IMR-90 (cell line): ENCODE measurements at regions not wholly inside any gene's neighbourhood (a gene's known extent, or its start where the extent isn't known, plus 50 kb on each side); places are given as distances from the start of the nearest gene placed in this dataset.

Experiments
- ATAC-seq: fragments of 200-7000 bp; cut with Tn5 transposase; 2 replicates; pipeline ENCODE4 v1.9.1; 2020; ENCODE audit warnings: low read depth, mild to moderate bottlenecking, moderate library complexity
- BruUV-seq: library from RNA; stranded (reverse); fragments of 400-500 nt; replicated peaks from 2 replicates; lab custom pipeline; 2021; lab: Mats Ljungman, UMichigan
- CTCF ChIA-PET: fragments of 300-600 bp; formaldehyde crosslinking; extraction: SDS; loops from one replicate; lab custom pipeline; 2021; ENCODE audit warnings: antibody characterized with exemption; lab: Yijun Ruan, JAX
- POLR2A ChIA-PET: fragments of 300-600 bp; sonication (Branson Sonifier 250); formaldehyde crosslinking; loops from one replicate; lab custom pipeline; 2022; ENCODE audit warnings: antibody characterized with exemption; ENCODE audit not compliant: unreplicated experiment; lab: Charles Lee
- DNase-seq: peaks from one replicate; pipeline ENCODE4 v3.0.0; 2013
- H2AFZ ChIP-seq: replicated peaks from 2 replicates; pipeline ENCODE3; 2013; ENCODE audit warnings: low read length, mild to moderate bottlenecking; ENCODE audit not compliant: poor library complexity
- H2AK5ac ChIP-seq: 2 replicates; pipeline ENCODE4 v1.6.1; 2013; ENCODE audit warnings: low read depth, low read length, inconsistent platforms
- H2AK9ac ChIP-seq: replicated peaks from 2 replicates; pipeline ENCODE3; 2013; ENCODE audit warnings: mild to moderate bottlenecking, low read depth, low read length, moderate library complexity; ENCODE audit not compliant: poor library complexity
- H2BK120ac ChIP-seq: 2 replicates; pipeline ENCODE4 v1.6.1; 2013; ENCODE audit warnings: low read depth, low read length, inconsistent platforms
- H2BK15ac ChIP-seq: 3 replicates; pipeline ENCODE4 v1.6.1; 2013; ENCODE audit warnings: low read depth, low read length, inconsistent platforms
- H2BK20ac ChIP-seq: 2 replicates; pipeline ENCODE4 v1.6.1; 2013; ENCODE audit warnings: low read depth, mild to moderate bottlenecking, inconsistent platforms, low read length, moderate library complexity
- H2BK5ac ChIP-seq: 2 replicates; pipeline ENCODE4 v1.6.1; 2013; ENCODE audit warnings: mild to moderate bottlenecking, low read depth, low read length, inconsistent platforms; ENCODE audit not compliant: poor library complexity, severe bottlenecking
- H3K14ac ChIP-seq: replicated peaks from 2 replicates; pipeline ENCODE4 v1.6.1; 2013; ENCODE audit warnings: low read depth, low read length, inconsistent platforms
- H3K18ac ChIP-seq: 2 replicates; pipeline ENCODE4 v1.6.1; 2013; ENCODE audit warnings: low read depth, low read length, control low read depth
- H3K23ac ChIP-seq: 2 replicates; pipeline ENCODE4 v1.6.1; 2013; ENCODE audit warnings: low read depth, low read length, inconsistent platforms
- H3K27ac ChIP-seq: 2 replicates; pipeline ENCODE4 v1.5.1; 2013; ENCODE audit warnings: mild to moderate bottlenecking, control low read depth, low read length; ENCODE audit not compliant: insufficient read depth
- H3K27me3 ChIP-seq: 2 replicates; pipeline ENCODE4 v1.6.1; 2013; ENCODE audit warnings: low read length; ENCODE audit not compliant: control insufficient read depth, insufficient read depth
- H3K36me3 ChIP-seq: 2 replicates; pipeline ENCODE4 v1.6.1; 2013; ENCODE audit warnings: low read length, mixed read lengths; ENCODE audit not compliant: control insufficient read depth, insufficient read depth
- H3K4ac ChIP-seq: 2 replicates; pipeline ENCODE4 v1.6.1; 2013; ENCODE audit warnings: low read depth, low read length, inconsistent platforms
- H3K4me1 ChIP-seq: 2 replicates; pipeline ENCODE4 v1.6.1; 2013; ENCODE audit warnings: low read length, mixed read lengths; ENCODE audit not compliant: control insufficient read depth, insufficient read depth
- H3K4me2 ChIP-seq: 2 replicates; pipeline ENCODE4 v1.6.1; 2013; ENCODE audit warnings: low read depth, mild to moderate bottlenecking, control low read depth, low read length, moderate library complexity
- H3K4me3 ChIP-seq: 2 replicates; pipeline ENCODE4 v1.5.1; 2013; ENCODE audit warnings: low read depth, mild to moderate bottlenecking, control low read depth, low read length, moderate library complexity; ENCODE audit not compliant: insufficient read depth
- H3K56ac ChIP-seq: 2 replicates; pipeline ENCODE4 v1.6.1; 2013; ENCODE audit warnings: low read length, inconsistent platforms; ENCODE audit not compliant: insufficient read depth; ENCODE audit errors: extremely low read depth
- H3K79me1 ChIP-seq, 2 experiments: 2 replicates each; pipeline ENCODE4 v1.6.1; 2013; ENCODE audit warnings: low read length in 2 of 2, inconsistent platforms in 1 of 2, low read depth in 1 of 2
- H3K9ac ChIP-seq: 2 replicates; pipeline ENCODE4 v1.6.1; 2013; ENCODE audit warnings: low read depth, low read length, control low read depth
- H3K9me1 ChIP-seq: 2 replicates; pipeline ENCODE4 v1.6.1; 2013; ENCODE audit warnings: low read length, inconsistent platforms; ENCODE audit not compliant: insufficient read depth
- H3K9me3 ChIP-seq: 2 replicates; pipeline ENCODE4 v1.6.1; 2013; ENCODE audit warnings: low read length; ENCODE audit not compliant: control insufficient read depth, insufficient read depth
- H4K20me1 ChIP-seq: 2 replicates; pipeline ENCODE4 v1.6.1; 2013; ENCODE audit warnings: low read length, inconsistent platforms; ENCODE audit not compliant: insufficient read depth
- H4K5ac ChIP-seq: 2 replicates; pipeline ENCODE4 v1.6.1; 2013; ENCODE audit warnings: mild to moderate bottlenecking, low read depth, low read length, control low read depth
- H4K8ac ChIP-seq, 2 experiments: 2 replicates each; pipeline ENCODE4 v1.6.1; 2013; ENCODE audit warnings: low read depth in 2 of 2, low read length in 2 of 2, control low read depth in 1 of 2, inconsistent platforms in 1 of 2
- H4K91ac ChIP-seq: 2 replicates; pipeline ENCODE4 v1.6.1; 2013; ENCODE audit warnings: low read depth, low read length, inconsistent platforms; ENCODE audit not compliant: insufficient read depth
- BHLHE40 ChIP-seq: fragments of 150-350 bp; IDR thresholded peaks from 2 replicates; pipeline ENCODE4 v1.6.1; 2016; ENCODE audit warnings: mild to moderate bottlenecking, low read depth, low read length
- CEBPB ChIP-seq: IDR thresholded peaks from 2 replicates; pipeline ENCODE4 v1.6.1; 2012; ENCODE audit warnings: low read depth, low read length, improper control_type of control experiment
- CHD1 ChIP-seq: IDR thresholded peaks from 2 replicates; pipeline ENCODE4 v1.6.1; 2012; ENCODE audit warnings: low read depth, low read length, improper control_type of control experiment
- CTCF ChIP-seq: conservative IDR thresholded peaks from 2 replicates; pipeline ENCODE4 v1.5.1; 2012; ENCODE audit warnings: mild to moderate bottlenecking, low read depth, low read length, improper control_type of control experiment
- ELK1 ChIP-seq: fragments of 150-350 bp; IDR thresholded peaks from 2 replicates; pipeline ENCODE4 v1.6.1; 2016; ENCODE audit warnings: low read depth, mild to moderate bottlenecking, low read length, moderate library complexity, borderline replicate concordance
- FOS ChIP-seq: fragments of 150-350 bp; IDR thresholded peaks from 2 replicates; pipeline ENCODE4 v1.6.1; 2016; ENCODE audit warnings: low read depth, low read length
- MAFK ChIP-seq: IDR thresholded peaks from 2 replicates; pipeline ENCODE4 v1.6.1; 2012; ENCODE audit warnings: low read depth, low read length, improper control_type of control experiment
- MAZ ChIP-seq: IDR thresholded peaks from 2 replicates; pipeline ENCODE4 v1.6.1; 2012; ENCODE audit warnings: low read depth, mild to moderate bottlenecking, low read length, improper control_type of control experiment, moderate library complexity, borderline replicate concordance
- MXI1 ChIP-seq: IDR thresholded peaks from 2 replicates; pipeline ENCODE4 v1.6.1; 2012; ENCODE audit warnings: low read depth, mild to moderate bottlenecking, low read length, moderate library complexity, borderline replicate concordance
- NFE2L2 ChIP-seq: fragments of 150-350 bp; IDR thresholded peaks from 2 replicates; pipeline ENCODE4 v1.6.1; 2016; ENCODE audit warnings: low read depth, mild to moderate bottlenecking, low read length
- POLR2A ChIP-seq: IDR thresholded peaks from 2 replicates; pipeline ENCODE4 v1.6.1; 2012; ENCODE audit warnings: mild to moderate bottlenecking, low read depth, low read length
- RAD21 ChIP-seq: IDR thresholded peaks from 2 replicates; pipeline ENCODE4 v1.6.1; 2012; ENCODE audit warnings: low read length, improper control_type of control experiment
- RCOR1 ChIP-seq: IDR thresholded peaks from 2 replicates; pipeline ENCODE4 v1.6.1; 2012; ENCODE audit warnings: mild to moderate bottlenecking, low read length, improper control_type of control experiment; ENCODE audit not compliant: insufficient replicate concordance
- RFX5 ChIP-seq: IDR thresholded peaks from 2 replicates; pipeline ENCODE4 v1.8.0; 2012; ENCODE audit warnings: low read depth, mild to moderate bottlenecking, low read length, moderate library complexity
- SMC3 ChIP-seq: fragments of 150-350 bp; IDR thresholded peaks from 2 replicates; pipeline ENCODE4 v1.6.1; 2016; ENCODE audit warnings: low read depth, mild to moderate bottlenecking, antibody characterized with exemption, low read length, moderate library complexity
- USF2 ChIP-seq: fragments of 150-350 bp; IDR thresholded peaks from 2 replicates; pipeline ENCODE4 v1.6.1; 2017; ENCODE audit warnings: mild to moderate bottlenecking, antibody characterized with exemption, low read length, low read depth
- WGBS, 2 experiments: methylation state at CpG; one replicate each; pipeline versions ENCODE4 v1.1.5 to v1.1.7; 2013; ENCODE audit warnings: missing lambda C conversion rate in 2 of 2; ENCODE audit not compliant: insufficient read length in 1 of 2; ENCODE audit errors: extremely low coverage in 2 of 2; 5-methylcytosine and 5-hydroxymethylcytosine counted together
- dilution Hi-C: fragments of 300-500 bp; cut with HindIII; formaldehyde crosslinking; loops from one replicate; pipeline ENCODE4 v1.14.3; 2018; ENCODE audit warnings: low sequenced_read_pairs; ENCODE audit not compliant: unreplicated experiment
- in situ Hi-C: fragments of 300-500 bp; cut with MboI; formaldehyde crosslinking; loops from 3 replicates; pipeline ENCODE4 v1.14.3; 2019; ENCODE audit warnings: low sequenced_read_pairs, inconsistent platforms, mixed read lengths
- intact Hi-C: fragments of 100-400 bp; cut with micrococcal nuclease; formaldehyde crosslinking; loops from 2 replicates; pipeline ENCODE4 v1.10.0; 2022

- Histone ChIP-seq H3K9ac (no peak overlapping the region), H3K4ac (no peak overlapping the region), H2AK9ac (no peak overlapping the region), H4K5ac (no peak overlapping the region), H2BK20ac (no peak overlapping the region), H2AK5ac (no peak overlapping the region), H2AFZ (no peak overlapping the region), H4K20me1 (no peaks in the 10 kb centered on the region), H3K4me1 (no peaks in the 10 kb centered on the region), H3K4me3 (no peak overlapping the region), H2BK5ac (no peak overlapping the region), H3K36me3 (no peaks in the 10 kb centered on the region), H3K27ac (no peak overlapping the region), H3K4me2 (no peak overlapping the region), H3K9me3 (no peaks in the 10 kb centered on the region), H2BK15ac (no peak overlapping the region), H3K23ac (no peak overlapping the region), H4K8ac (no peak overlapping the region), H3K9me1 (no peaks in the 10 kb centered on the region), H3K18ac (no peak overlapping the region), H3K56ac (no peak overlapping the region), H2BK120ac (no peak overlapping the region), H3K27me3 (peaks cover 12% of the 10 kb centered on the region), H4K91ac (no peak overlapping the region), H3K79me1 (no peaks in the 10 kb centered on the region), H3K14ac (no peak overlapping the region)
- TF ChIP-seq SMC3 (no peak), FOS (no peak), CEBPB (no peak), RCOR1 (no peak), NFE2L2 (no peak), ELK1 (no peak), USF2 (no peak), RFX5 (no peak), MAFK (no peak), CTCF (no peak), MAZ (no peak), POLR2A (no peak), CHD1 (no peak), BHLHE40 (no peak), RAD21 (no peak), MXI1 (no peak)
- intact Hi-C loops: no loop called here
- DNase-seq (no peak), ATAC-seq (no peak)
- BruUV-seq: no TSS peak
- no CpG with 5 or more reads among the region's 2 CpGs for WGBS, 2 experiments
- in situ Hi-C loops: no loop called here
- ChIA-PET POLR2A (no interaction called here), CTCF (interaction anchor here (0.7 kb wide), 1 partner anchor 10 kb away, joined by 3 read pairs; no protein-coding TSS in a partner anchor)
- dilution Hi-C loops: no loop called here
These were observed 303.2 kb downstream of the TSHZ3 start for GRCh38 chr19:31046024-31046423.
